GM12878 (cell line): ENCODE measurements at regions not wholly inside any gene's neighbourhood (a gene's known extent, or its start where the extent isn't known, plus 50 kb on each side); places are given as distances from the start of the nearest gene placed in this dataset.

Experiments used
- ATAC-seq: fragments of 200-7000 bp; cut with Tn5 transposase; 3 replicates; pipeline ENCODE4 v1.9.1; 2020; ENCODE audit warnings: mild to moderate bottlenecking, moderate library complexity
- BruUV-seq: library from RNA; stranded (reverse); fragments of 400-500 nt; replicated peaks from 2 replicates; lab custom pipeline; 2021; lab: Mats Ljungman, UMichigan
- CTCF ChIA-PET: fragments of 300-600 bp; sonication (Branson Sonifier 250); formaldehyde crosslinking; extraction: SDS; loops from one replicate; lab custom pipeline; 2021; ENCODE audit warnings: inconsistent platforms; lab: Yijun Ruan, JAX
- POLR2A ChIA-PET: fragments of 350-600 bp; formaldehyde crosslinking; extraction: SDS; loops from one replicate; lab custom pipeline; 2021; ENCODE audit warnings: inconsistent platforms; lab: Charles Lee
- RAD21 ChIA-PET: fragments of 300-600 bp; sonication (Branson Sonifier 250); formaldehyde crosslinking; loops from one replicate; lab custom pipeline; 2023; ENCODE audit warnings: antibody characterized with exemption; ENCODE audit not compliant: unreplicated experiment; lab: Charles Lee
- SMC1A ChIA-PET: fragments of 300-600 bp; sonication (Branson Sonifier 250); formaldehyde crosslinking; loops from one replicate; lab custom pipeline; 2023; ENCODE audit not compliant: unreplicated experiment, uncharacterized antibody; lab: Charles Lee
- DNase-seq: peaks from one replicate; pipeline ENCODE4 v3.0.0-alpha.2; 2011; ENCODE audit warnings: low read depth, low spot score
- FAIRE-seq: peaks from 3 replicates; lab custom pipeline; 2011; peaks lifted over from hg19 to GRCh38; lab: Jason Lieb, UNC
- H2AFZ ChIP-seq: 2 replicates; pipeline ENCODE4 v1.6.0; 2011; ENCODE audit warnings: low read depth, low read length, control low read depth; ENCODE audit not compliant: control insufficient read depth
- H3K27ac ChIP-seq: 2 replicates; pipeline ENCODE4 v1.5.1; 2011; ENCODE audit warnings: control low read depth; ENCODE audit not compliant: control insufficient read depth, insufficient read depth
- H3K27me3 ChIP-seq, 2 experiments: replicated peaks in 1 of 2; 2 replicates each; pipeline versions ENCODE4 v1.6.0 to v1.6.1; 2011; ENCODE audit warnings: low read length in 1 of 2; ENCODE audit not compliant: control insufficient read depth in 2 of 2, insufficient read depth in 2 of 2
- H3K36me3 ChIP-seq, 2 experiments: 2 replicates each; pipeline ENCODE4 v1.5.1; 2011; ENCODE audit warnings: low read length in 1 of 2; ENCODE audit not compliant: control insufficient read depth in 2 of 2, insufficient read depth in 2 of 2
- H3K4me1 ChIP-seq: 2 replicates; pipeline ENCODE4 v1.6.1; 2011; ENCODE audit warnings: mild to moderate bottlenecking, low read length, moderate library complexity, mixed read lengths; ENCODE audit not compliant: control insufficient read depth, insufficient read depth
- H3K4me2 ChIP-seq: 2 replicates; pipeline ENCODE4 v1.6.0; 2011; ENCODE audit warnings: control low read depth; ENCODE audit not compliant: control insufficient read depth, insufficient read depth
- H3K4me3 ChIP-seq: fragments of 200-600 bp; sonication (generic); 2 replicates; pipeline ENCODE4 v1.5.1; 2016
- H3K79me2 ChIP-seq: 2 replicates; pipeline ENCODE4 v1.6.0; 2011; ENCODE audit warnings: low read length; ENCODE audit not compliant: control insufficient read depth, insufficient read depth
- H3K9ac ChIP-seq: 2 replicates; pipeline ENCODE4 v1.8.0; 2011; ENCODE audit warnings: low read length, control low read depth, mixed read lengths; ENCODE audit not compliant: control insufficient read depth, insufficient read depth
- H3K9me3 ChIP-seq: replicated peaks from 3 replicates; pipeline ENCODE4 v1.5.1; 2011; ENCODE audit warnings: mild to moderate bottlenecking, low read length; ENCODE audit not compliant: control insufficient read depth, insufficient read depth
- H4K20me1 ChIP-seq: 2 replicates; pipeline ENCODE4 v1.6.0; 2011; ENCODE audit not compliant: control insufficient read depth, insufficient read depth
- CBX3 ChIP-seq: fragments of 200-600 bp; sonication (generic); IDR thresholded peaks from 2 replicates; pipeline ENCODE4 v1.6.1; 2016; ENCODE audit warnings: low read depth, borderline replicate concordance
- CBX5 ChIP-seq: sonication (generic); IDR thresholded peaks from 2 replicates; pipeline ENCODE4 v1.6.1; 2016; ENCODE audit warnings: low read depth, moderate library complexity, mild to moderate bottlenecking, inconsistent platforms
- ESRRA ChIP-seq: IDR thresholded peaks from 2 replicates; pipeline ENCODE4 v1.6.1; 2012; ENCODE audit warnings: mild to moderate bottlenecking, low read length, improper control_type of control experiment
- MTA2 ChIP-seq: fragments of 450-650 bp; IDR thresholded peaks from 2 replicates; pipeline ENCODE4 v1.6.1; 2016; ENCODE audit warnings: low read depth, mild to moderate bottlenecking, moderate library complexity
- NFXL1 ChIP-seq: fragments of 450-650 bp; IDR thresholded peaks from 2 replicates; pipeline ENCODE4 v1.6.1; 2017; ENCODE audit warnings: antibody characterized with exemption, mild to moderate bottlenecking, borderline replicate concordance
- PML ChIP-seq: IDR thresholded peaks from 2 replicates; pipeline ENCODE4 v1.6.1; 2012; ENCODE audit warnings: low read length, inconsistent platforms
- WGBS: methylation state at CpG from one replicate; pipeline ENCODE4 v1.1.6; 2016; ENCODE audit warnings: low lambda C conversion rate; ENCODE audit not compliant: insufficient replicate concordance, insufficient coverage; ENCODE audit errors: missing lambda C conversion rate; 5-methylcytosine and 5-hydroxymethylcytosine counted together
- in situ Hi-C: fragments of 300-500 bp; cut with MboI; formaldehyde crosslinking; loops from 9 replicates; pipeline ENCODE4 v1.14.3; 2018; ENCODE audit warnings: mixed read lengths
- intact Hi-C: fragments of 100-400 bp; cut with micrococcal nuclease; formaldehyde crosslinking; loops from one replicate; pipeline ENCODE4 v1.14.2; 2022; ENCODE audit not compliant: unreplicated experiment
- TF ChIP-seq, protein P1 (sequence below): IDR thresholded peaks from 2 replicates; pipeline ENCODE4 v1.6.1; 2012; ENCODE audit warnings: low read length, inconsistent platforms
- TF ChIP-seq, protein P2 (sequence below): fragments of 450-650 bp; formaldehyde crosslinking; IDR thresholded peaks from 2 replicates; pipeline ENCODE4 v1.4.0; 2022; ENCODE audit warnings: mild to moderate bottlenecking, moderate library complexity
- TF ChIP-seq, protein P3 (sequence below): fragments of 450-650 bp; IDR thresholded peaks from 2 replicates; pipeline ENCODE4 v1.6.1; 2017; ENCODE audit warnings: mild to moderate bottlenecking
- TF ChIP-seq, protein P4 (sequence below): IDR thresholded peaks from 2 replicates; pipeline ENCODE4 v1.6.1; 2012; ENCODE audit warnings: low read depth, low read length, improper control_type of control experiment
- TF ChIP-seq, protein P5 (sequence below): fragments of 450-650 bp; IDR thresholded peaks from 2 replicates; pipeline ENCODE4 v1.6.1; 2014; ENCODE audit warnings: mild to moderate bottlenecking

DNA sequence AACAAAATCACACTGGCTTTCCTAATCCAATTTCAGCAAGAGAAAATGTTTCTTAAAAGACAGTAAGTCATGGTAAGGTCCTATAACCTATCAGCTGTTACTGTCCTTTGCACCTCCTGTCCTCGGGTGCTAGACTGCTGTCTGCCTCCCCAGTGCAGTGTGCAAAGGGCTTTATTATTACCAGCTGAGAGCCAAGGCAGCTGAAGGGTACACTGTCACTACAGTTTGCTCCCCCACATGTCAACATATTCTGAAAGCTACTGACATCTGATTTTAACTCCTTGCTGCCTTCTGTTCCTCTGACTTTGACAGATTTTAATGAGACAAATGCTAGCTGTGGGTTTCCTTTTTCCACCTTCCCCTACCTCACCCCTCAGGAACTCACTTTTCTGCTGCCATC lies 389.4 kb upstream of the SLC24A2 start (continued):
- TF ChIP-seq, protein P1, sequence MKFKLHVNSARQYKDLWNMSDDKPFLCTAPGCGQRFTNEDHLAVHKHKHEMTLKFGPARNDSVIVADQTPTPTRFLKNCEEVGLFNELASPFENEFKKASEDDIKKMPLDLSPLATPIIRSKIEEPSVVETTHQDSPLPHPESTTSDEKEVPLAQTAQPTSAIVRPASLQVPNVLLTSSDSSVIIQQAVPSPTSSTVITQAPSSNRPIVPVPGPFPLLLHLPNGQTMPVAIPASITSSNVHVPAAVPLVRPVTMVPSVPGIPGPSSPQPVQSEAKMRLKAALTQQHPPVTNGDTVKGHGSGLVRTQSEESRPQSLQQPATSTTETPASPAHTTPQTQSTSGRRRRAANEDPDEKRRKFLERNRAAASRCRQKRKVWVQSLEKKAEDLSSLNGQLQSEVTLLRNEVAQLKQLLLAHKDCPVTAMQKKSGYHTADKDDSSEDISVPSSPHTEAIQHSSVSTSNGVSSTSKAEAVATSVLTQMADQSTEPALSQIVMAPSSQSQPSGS, result no peak
- TF ChIP-seq PML, result no peak
- no peak for TF ChIP-seq CBX3
- TF ChIP-seq, protein P2, sequence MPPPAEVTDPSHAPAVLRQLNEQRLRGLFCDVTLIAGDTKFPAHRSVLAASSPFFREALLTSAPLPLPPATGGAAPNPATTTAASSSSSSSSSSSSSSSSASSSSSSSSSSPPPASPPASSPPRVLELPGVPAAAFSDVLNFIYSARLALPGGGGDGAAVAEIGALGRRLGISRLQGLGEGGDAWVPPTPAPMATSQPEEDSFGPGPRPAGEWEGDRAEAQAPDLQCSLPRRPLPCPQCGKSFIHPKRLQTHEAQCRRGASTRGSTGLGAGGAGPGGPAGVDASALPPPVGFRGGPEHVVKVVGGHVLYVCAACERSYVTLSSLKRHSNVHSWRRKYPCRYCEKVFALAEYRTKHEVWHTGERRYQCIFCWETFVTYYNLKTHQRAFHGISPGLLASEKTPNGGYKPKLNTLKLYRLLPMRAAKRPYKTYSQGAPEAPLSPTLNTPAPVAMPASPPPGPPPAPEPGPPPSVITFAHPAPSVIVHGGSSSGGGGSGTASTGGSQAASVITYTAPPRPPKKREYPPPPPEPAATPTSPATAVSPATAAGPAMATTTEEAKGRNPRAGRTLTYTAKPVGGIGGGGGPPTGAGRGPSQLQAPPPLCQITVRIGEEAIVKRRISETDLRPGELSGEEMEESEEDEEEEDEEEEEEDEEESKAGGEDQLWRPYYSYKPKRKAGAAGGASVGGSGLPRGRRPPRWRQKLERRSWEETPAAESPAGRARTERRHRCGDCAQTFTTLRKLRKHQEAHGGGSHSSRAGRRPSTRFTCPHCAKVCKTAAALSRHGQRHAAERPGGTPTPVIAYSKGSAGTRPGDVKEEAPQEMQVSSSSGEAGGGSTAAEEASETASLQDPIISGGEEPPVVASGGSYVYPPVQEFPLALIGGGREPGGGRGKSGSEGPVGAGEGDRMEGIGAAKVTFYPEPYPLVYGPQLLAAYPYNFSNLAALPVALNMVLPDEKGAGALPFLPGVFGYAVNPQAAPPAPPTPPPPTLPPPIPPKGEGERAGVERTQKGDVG (CRISPR knock-in tag), result no peak
- TF ChIP-seq, protein P3, sequence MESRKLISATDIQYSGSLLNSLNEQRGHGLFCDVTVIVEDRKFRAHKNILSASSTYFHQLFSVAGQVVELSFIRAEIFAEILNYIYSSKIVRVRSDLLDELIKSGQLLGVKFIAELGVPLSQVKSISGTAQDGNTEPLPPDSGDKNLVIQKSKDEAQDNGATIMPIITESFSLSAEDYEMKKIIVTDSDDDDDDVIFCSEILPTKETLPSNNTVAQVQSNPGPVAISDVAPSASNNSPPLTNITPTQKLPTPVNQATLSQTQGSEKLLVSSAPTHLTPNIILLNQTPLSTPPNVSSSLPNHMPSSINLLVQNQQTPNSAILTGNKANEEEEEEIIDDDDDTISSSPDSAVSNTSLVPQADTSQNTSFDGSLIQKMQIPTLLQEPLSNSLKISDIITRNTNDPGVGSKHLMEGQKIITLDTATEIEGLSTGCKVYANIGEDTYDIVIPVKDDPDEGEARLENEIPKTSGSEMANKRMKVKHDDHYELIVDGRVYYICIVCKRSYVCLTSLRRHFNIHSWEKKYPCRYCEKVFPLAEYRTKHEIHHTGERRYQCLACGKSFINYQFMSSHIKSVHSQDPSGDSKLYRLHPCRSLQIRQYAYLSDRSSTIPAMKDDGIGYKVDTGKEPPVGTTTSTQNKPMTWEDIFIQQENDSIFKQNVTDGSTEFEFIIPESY, result no peak
- TF ChIP-seq MTA2, result no peak
- TF ChIP-seq, all 136 proteins: peak for 0

DNA sequence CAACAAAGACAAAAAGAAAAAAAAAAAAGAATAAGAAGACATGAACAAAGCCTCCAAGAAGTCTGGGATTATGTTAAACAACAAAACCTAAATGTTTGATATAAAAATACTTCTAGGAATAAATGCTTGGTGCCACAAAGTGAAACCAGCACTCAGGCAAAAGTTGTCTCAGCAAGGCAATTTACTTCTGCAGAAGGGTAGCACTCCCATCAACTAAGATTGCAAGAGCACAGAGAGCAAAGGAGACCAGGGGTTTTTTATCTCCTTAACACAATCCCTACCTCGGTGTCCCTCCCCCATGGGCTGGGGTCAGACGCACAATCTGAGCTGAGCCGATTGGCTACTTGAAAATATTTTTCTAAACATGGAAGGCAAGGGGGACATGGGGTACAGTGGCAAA lies 381.3 kb upstream of the SLC24A2 start:
- H2AFZ ChIP-seq, result no peak overlapping the region
- no peak overlapping the region for H3K4me3 ChIP-seq
- RAD21 ChIA-PET, result no interaction called here
- no peaks in the 10 kb centered on the region for H3K36me3 ChIP-seq
- in situ Hi-C loops (no loop called here), intact Hi-C loops (no loop called here)
- no peaks in the 10 kb centered on the region for H3K4me1 ChIP-seq
- no peak overlapping the region for H3K9ac ChIP-seq
- CTCF ChIA-PET, result no interaction called here
- H3K27me3 ChIP-seq, result no peaks in the 10 kb centered on the region
- no peak overlapping the region for H3K4me2 ChIP-seq
- WGBS, result 54% methylated on average over 3 of the region's 3 CpGs
- SMC1A ChIA-PET, result no interaction called here
- no peak for ATAC-seq
- no TSS peak for BruUV-seq
- H3K27ac ChIP-seq, result no peak overlapping the region
- DNase-seq, result no peak
- no peaks in the 10 kb centered on the region for H3K79me2 ChIP-seq
- POLR2A ChIA-PET, result no interaction called here
- H4K20me1 ChIP-seq, result no peaks in the 10 kb centered on the region
- H3K9me3 ChIP-seq, result peaks cover 2% of the 10 kb centered on the region; the same call in 1 of the 3 replicates
- TF ChIP-seq NFXL1 (no peak), ESRRA (no peak), CBX5 (peak; percentile 54; the same call in 1 of the 2 replicates)
- TF ChIP-seq, protein P4, sequence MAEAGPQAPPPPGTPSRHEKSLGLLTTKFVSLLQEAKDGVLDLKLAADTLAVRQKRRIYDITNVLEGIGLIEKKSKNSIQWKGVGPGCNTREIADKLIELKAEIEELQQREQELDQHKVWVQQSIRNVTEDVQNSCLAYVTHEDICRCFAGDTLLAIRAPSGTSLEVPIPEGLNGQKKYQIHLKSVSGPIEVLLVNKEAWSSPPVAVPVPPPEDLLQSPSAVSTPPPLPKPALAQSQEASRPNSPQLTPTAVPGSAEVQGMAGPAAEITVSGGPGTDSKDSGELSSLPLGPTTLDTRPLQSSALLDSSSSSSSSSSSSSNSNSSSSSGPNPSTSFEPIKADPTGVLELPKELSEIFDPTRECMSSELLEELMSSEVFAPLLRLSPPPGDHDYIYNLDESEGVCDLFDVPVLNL, result no peak
- TF ChIP-seq, protein P5, sequence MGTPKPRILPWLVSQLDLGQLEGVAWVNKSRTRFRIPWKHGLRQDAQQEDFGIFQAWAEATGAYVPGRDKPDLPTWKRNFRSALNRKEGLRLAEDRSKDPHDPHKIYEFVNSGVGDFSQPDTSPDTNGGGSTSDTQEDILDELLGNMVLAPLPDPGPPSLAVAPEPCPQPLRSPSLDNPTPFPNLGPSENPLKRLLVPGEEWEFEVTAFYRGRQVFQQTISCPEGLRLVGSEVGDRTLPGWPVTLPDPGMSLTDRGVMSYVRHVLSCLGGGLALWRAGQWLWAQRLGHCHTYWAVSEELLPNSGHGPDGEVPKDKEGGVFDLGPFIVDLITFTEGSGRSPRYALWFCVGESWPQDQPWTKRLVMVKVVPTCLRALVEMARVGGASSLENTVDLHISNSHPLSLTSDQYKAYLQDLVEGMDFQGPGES, result no peak
- no peak for FAIRE-seq
